ENCODE measurements at regions not wholly inside any gene's neighbourhood (a gene's known extent, or its start where the extent isn't known, plus 50 kb on each side); places are given as distances from the start of the nearest gene placed in this dataset.

DNA sequence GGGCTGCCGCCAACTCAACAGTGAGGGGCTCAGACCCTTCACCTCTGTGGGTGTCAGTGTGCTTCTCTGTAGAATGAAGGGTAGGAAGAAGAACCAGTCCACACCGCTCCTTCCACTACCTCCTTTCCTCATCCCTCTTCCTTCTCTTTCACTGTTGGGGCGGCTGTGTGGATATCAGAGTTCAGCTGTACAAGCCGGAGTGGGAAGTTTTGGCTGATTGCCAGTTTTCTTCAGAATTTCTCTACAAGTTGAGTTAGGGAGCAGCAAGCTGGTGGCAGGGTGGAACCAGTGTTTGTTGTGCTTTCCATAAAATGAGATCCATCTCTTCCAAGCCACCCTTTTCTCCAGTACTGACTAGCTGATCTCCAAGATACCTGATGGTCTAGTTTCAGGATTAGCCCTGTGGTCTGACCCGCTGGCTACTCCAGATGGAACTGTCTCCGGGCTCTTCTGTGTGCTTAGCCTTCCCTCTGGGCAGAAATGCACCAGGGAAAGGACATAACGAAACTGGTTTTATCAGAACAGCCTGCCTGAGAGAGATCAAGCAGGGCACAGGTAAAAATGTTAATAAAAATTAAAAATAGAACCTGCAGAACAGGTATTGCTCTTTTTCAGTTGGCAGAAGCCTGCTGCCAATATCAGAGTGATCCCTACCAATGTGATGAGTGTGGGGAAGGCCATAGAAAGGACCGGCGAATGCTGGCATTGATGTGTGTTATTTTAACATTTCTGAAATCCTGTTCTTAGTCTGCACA lies 169.9 kb upstream of the TSC22D2 start:
- no peaks in the 10 kb centered on the region for H3K27me3 ChIP-seq
- TF ChIP-seq, protein P1, sequence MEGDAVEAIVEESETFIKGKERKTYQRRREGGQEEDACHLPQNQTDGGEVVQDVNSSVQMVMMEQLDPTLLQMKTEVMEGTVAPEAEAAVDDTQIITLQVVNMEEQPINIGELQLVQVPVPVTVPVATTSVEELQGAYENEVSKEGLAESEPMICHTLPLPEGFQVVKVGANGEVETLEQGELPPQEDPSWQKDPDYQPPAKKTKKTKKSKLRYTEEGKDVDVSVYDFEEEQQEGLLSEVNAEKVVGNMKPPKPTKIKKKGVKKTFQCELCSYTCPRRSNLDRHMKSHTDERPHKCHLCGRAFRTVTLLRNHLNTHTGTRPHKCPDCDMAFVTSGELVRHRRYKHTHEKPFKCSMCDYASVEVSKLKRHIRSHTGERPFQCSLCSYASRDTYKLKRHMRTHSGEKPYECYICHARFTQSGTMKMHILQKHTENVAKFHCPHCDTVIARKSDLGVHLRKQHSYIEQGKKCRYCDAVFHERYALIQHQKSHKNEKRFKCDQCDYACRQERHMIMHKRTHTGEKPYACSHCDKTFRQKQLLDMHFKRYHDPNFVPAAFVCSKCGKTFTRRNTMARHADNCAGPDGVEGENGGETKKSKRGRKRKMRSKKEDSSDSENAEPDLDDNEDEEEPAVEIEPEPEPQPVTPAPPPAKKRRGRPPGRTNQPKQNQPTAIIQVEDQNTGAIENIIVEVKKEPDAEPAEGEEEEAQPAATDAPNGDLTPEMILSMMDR (IDR thresholded peaks at IDR 0.05), result no peak
- no peak for TF ChIP-seq POLR2A (IDR thresholded peaks at IDR 0.05)
- TF ChIP-seq POLR2AphosphoS5 (IDR thresholded peaks at IDR 0.05), result no peak
- TF ChIP-seq EP300 (IDR thresholded peaks at IDR 0.05), result no peak
- H3K27ac ChIP-seq, result peak overlapping the region; percentile 68 to 86 (median 81)
- no peaks in the 10 kb centered on the region for H3K36me3 ChIP-seq
- ATAC-seq, result no peak
- no peaks in the 10 kb centered on the region for H3K9me3 ChIP-seq
- no peak overlapping the region for H3K4me3 ChIP-seq
- WGBS, 2 donors (ENCODE audit: low coverage in 1 of 2), result 71 to 75% methylated on average over 4 to 9 of the region's 9 CpGs
- peaks cover 11 to 70% (median 13%) of the 10 kb centered on the region in 3 donors for H3K4me1 ChIP-seq

DNA sequence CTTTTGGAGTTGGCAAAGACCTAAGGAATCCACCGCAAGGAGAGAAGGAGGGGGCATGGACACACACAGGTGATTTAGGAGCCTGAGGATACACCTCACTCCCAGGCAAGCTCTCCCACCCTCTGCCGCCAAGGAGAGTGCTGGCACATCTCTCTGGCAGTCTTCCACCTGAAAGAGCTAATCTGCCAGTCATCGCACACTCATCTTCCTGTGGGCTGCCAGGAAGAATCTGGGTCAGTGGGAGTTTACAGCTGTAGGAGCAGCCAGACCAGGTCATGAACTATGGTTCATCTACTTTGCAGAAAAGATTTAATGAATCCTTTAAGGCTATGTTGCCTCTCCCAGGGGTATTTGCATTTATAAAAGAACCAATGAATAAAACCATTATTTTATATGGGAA lies 170.6 kb upstream of the TSC22D2 start:
- Histone ChIP-seq H3K4me1 (peaks cover 13 to 73% (median 15%) of the 10 kb centered on the region in 3 donors), H3K36me3 (no peaks in the 10 kb centered on the region), H3K4me3 (no peak overlapping the region), H3K27ac (peak overlapping the region; percentile 68 to 86 (median 81)), H3K9me3 (no peaks in the 10 kb centered on the region), H3K27me3 (no peaks in the 10 kb centered on the region)
- WGBS, 2 donors (ENCODE audit: low coverage in 1 of 2), result 57% methylated on average over 1 of the region's 3 CpGs; no CpG with 5 or more reads in 1 of the 2 donors
- peak; percentile 84 for TF ChIP-seq POLR2AphosphoS5 (IDR thresholded peaks at IDR 0.05)
- TF ChIP-seq EP300 (IDR thresholded peaks at IDR 0.05), result no peak
- peak; percentile 20 for ATAC-seq

DNA sequence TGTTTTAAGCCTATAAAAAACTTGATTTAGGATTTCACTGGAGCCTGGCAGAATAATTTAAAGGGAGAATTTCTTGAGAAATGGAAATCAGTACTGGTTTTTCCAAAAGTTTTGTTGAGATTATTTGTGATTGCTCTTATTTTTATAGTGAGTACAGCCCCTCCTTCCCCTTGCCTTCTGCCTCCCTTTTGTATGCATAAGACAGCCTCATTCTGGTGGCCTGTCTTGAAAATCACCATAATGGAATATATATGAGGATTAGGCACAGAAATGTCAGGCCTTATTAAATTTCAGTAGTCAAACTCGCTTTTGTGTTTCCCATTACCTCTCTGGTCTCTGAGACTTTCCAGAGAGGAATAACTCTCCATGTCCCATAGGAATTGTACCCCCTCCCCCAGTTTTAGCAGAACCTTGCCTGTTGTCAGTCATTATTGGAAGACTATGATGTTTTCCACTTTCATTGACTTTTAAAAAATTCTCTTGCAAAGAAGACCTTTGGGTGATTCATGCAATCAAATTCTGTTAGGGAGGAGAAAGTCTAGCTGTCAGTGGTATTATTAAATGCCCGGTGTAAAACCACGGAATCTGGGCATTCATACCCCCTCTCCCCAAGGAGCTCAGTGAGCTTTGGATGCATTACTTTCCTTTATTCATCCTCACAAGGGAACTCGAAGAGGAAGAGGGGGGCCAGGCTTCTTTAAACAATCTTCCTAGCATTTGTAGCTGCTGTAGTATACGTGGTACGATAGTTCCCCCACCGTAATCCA lies 171.6 kb upstream of the TSC22D2 start:
- Histone ChIP-seq H3K27ac (peak overlapping the region; percentile 68 to 86 (median 81)), H3K27me3 (no peaks in the 10 kb centered on the region), H3K4me1 (peaks cover 13 to 75% (median 15%) of the 10 kb centered on the region in 3 donors), H3K9me3 (no peaks in the 10 kb centered on the region), H3K4me3 (no peak overlapping the region), H3K36me3 (no peaks in the 10 kb centered on the region)
- 19 to 36% methylated on average over 5 to 6 of the region's 7 CpGs for WGBS, 2 donors (ENCODE audit: low coverage in 1 of 2)
- no peak for ATAC-seq
- TF ChIP-seq EP300 (IDR thresholded peaks at IDR 0.05) (no peak), POLR2AphosphoS5 (IDR thresholded peaks at IDR 0.05) (no peak), POLR2A (IDR thresholded peaks at IDR 0.05) (no peak)
- TF ChIP-seq, protein P1 (IDR thresholded peaks at IDR 0.05), result no peak

DNA sequence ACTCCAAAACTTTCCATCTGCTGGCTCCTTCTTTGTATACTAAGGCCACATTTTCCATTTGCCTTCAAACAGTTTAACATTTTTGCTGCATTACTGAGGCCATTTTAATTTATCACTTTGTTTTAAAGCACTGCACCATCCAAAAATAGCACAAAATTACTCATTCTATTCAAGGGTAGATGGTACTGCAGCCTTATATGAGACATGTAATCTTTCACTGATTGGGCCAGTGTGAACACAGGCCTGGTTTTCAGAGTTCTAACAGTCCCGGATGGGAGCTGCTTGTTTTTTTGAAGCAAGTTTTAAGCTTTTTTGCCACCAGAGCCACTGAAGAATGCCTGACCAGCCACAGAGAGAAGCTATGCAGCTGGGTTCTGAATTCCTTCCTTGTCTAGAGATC lies 172.3 kb upstream of the TSC22D2 start:
- peak; percentile 64 for ATAC-seq
- H3K27ac ChIP-seq, result peak overlapping the region; percentile 68 to 86 (median 81)
- 31% methylated on average over 1 of the region's 1 CpG; no CpG with 5 or more reads in 1 of the 2 donors for WGBS, 2 donors (ENCODE audit: low coverage in 1 of 2)
- H3K4me1 ChIP-seq, result peaks cover 13 to 75% (median 15%) of the 10 kb centered on the region in 3 donors
- no peaks in the 10 kb centered on the region for H3K36me3 ChIP-seq
- TF ChIP-seq, protein P1 (IDR thresholded peaks at IDR 0.05), result no peak
- TF ChIP-seq POLR2AphosphoS5 (IDR thresholded peaks at IDR 0.05), result peak; percentile 87
- no peak for TF ChIP-seq POLR2A (IDR thresholded peaks at IDR 0.05)
- TF ChIP-seq EP300 (IDR thresholded peaks at IDR 0.05), result no peak
- no peaks in the 10 kb centered on the region for H3K27me3 ChIP-seq
- H3K4me3 ChIP-seq, result no peak overlapping the region
- no peaks in the 10 kb centered on the region for H3K9me3 ChIP-seq

DNA sequence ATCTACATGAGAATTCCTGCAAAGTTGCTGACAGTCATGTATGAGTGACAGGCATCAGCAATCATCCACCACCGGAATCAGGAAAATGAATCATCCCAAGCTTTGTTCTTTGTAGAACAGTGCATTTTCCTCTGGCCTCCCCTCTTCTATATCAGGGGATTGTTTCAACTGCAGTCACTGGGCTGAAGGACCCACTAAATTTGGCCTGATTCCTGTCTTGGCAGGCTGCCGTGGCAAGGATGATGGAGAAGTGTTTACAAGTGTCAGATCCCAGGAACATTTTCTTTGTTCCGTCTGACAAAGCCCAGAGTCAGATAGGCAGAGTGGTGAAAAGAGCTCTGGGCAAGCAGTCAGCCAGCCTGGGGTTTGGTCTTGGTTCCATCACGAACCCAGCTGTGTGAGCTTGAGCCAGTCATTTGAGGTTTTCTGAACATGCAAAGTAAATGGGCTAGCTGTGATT lies 175.1 kb upstream of the TSC22D2 start:
- no peaks in the 10 kb centered on the region for H3K9me3 ChIP-seq
- no peak for ATAC-seq
- peaks cover 13 to 54% (median 15%) of the 10 kb centered on the region in 3 donors for H3K4me1 ChIP-seq
- no peak overlapping the region for H3K4me3 ChIP-seq
- no peaks in the 10 kb centered on the region for H3K36me3 ChIP-seq
- no peak for TF ChIP-seq POLR2AphosphoS5 (IDR thresholded peaks at IDR 0.05)
- TF ChIP-seq POLR2A (IDR thresholded peaks at IDR 0.05), result no peak
- no peak for TF ChIP-seq EP300 (IDR thresholded peaks at IDR 0.05)
- TF ChIP-seq, protein P1 (IDR thresholded peaks at IDR 0.05), result no peak
- peak overlapping the region in 3 of 4 donors; percentile 21 to 51 (median 46) for H3K27ac ChIP-seq
- H3K27me3 ChIP-seq, result no peaks in the 10 kb centered on the region
- 15 to 22% methylated on average over 1 to 4 of the region's 4 CpGs for WGBS, 2 donors (ENCODE audit: low coverage in 1 of 2)

Data from gastroesophageal sphincter (tissue), 4 donors.